ENCODE measurements at regions not wholly inside any gene's neighbourhood (a gene's known extent, or its start where the extent isn't known, plus 50 kb on each side); places are given as distances from the start of the nearest gene placed in this dataset.
"Not testable (repeated sequence)": the region's sequence is repeated elsewhere in the genome, so short reads cannot be mapped to it uniquely, and the experiment has no call there.

DNA sequence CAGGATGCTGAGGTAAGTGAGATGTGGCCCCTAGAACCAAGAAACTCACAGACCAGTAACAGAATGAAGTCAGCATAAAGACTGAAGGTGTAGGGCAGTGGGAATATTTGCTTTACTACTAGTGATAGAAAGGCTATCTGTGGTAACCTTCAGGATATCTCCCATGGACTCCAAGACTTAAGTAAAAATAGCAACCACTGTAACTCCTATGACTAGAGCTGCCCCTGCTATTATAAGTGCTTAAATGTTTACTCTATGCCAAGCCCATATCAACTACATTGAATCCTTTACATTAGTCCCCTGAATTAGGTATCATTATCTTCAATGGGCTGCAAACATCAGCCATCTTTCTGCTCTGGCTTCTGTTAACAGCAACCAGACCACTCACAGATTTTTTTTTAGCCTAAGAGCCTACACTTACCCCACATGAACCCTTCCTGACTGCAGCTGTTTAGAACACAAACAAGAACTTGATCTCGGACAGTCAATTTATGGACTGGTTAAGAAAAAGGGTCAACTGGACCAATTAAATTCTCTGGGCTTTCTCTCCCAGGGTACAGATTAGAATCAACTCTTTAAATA, 335.1 kb upstream of the API5 start:
- WGBS (ENCODE audit: extremely low coverage, insufficient coverage, low lambda C conversion rate), result no CpG with 5 or more reads among the region's 1 CpG
- no peak overlapping the region for H4K5ac ChIP-seq (ENCODE audit: low read length)
- H3K4me3 ChIP-seq (ENCODE audit: low read length), result no peak overlapping the region
- H2BK15ac ChIP-seq (replicated peaks; ENCODE audit: low read depth), result peak overlapping the region; percentile 20
- H3K56ac ChIP-seq (ENCODE audit: low read length), result no peak overlapping the region
- H4K8ac ChIP-seq (ENCODE audit: low read depth, low read length), result no peak overlapping the region
- no peak for DNase-seq
- H2BK5ac ChIP-seq (ENCODE audit: low read length), result no peak overlapping the region
- no peaks in the 10 kb centered on the region for H3K36me3 ChIP-seq (ENCODE audit: control insufficient read depth, insufficient read depth, low read length)
- H3K79me1 ChIP-seq (ENCODE audit: low read length), result no peaks in the 10 kb centered on the region
- no peak overlapping the region for H3K23ac ChIP-seq (ENCODE audit: low read length)
- H3K18ac ChIP-seq (ENCODE audit: low read length), result no peak overlapping the region
- H3K4ac ChIP-seq (ENCODE audit: low read depth, low read length), result no peak overlapping the region
- H3K27ac ChIP-seq (ENCODE audit: low read depth, low read length), result no peak overlapping the region
- H3K9ac ChIP-seq (ENCODE audit: low read length), result no peak overlapping the region
- H2BK120ac ChIP-seq (ENCODE audit: low read depth, low read length), result no peak overlapping the region
- H3K4me1 ChIP-seq (ENCODE audit: control insufficient read depth, low read depth, low read length), result no peaks in the 10 kb centered on the region
- no peak overlapping the region for H3K4me2 ChIP-seq (ENCODE audit: low read length)
- no peaks in the 10 kb centered on the region for H3K79me2 ChIP-seq (ENCODE audit: control insufficient read depth, insufficient read depth, low read length)
- H2AK5ac ChIP-seq (ENCODE audit: low read length), result no peak overlapping the region
- no peaks in the 10 kb centered on the region for H3K27me3 ChIP-seq (ENCODE audit: insufficient read depth, low read length, poor library complexity)

DNA sequence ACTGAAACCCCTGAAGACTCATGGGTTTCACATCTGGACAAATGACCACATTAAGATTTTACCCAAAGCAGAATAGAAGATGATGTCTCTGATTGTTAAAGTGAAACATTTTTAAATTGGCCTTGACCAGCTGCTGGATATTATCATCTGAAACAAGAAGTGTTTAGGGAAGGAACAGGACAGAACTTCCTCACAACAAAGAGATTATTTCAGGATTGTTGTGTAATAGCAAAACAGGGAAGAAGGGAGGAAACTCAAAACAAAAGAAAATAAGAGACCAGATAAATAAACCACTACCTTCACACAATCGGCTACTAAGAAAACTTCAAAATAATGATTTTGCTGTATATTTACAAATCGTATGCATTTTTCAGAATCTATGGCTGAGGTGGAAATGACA, 319.2 kb upstream of the API5 start:
- H2BK5ac ChIP-seq (ENCODE audit: low read length), result no peak overlapping the region
- no peak overlapping the region for H3K18ac ChIP-seq (ENCODE audit: low read length)
- H3K4me3 ChIP-seq (ENCODE audit: low read length), result no peak overlapping the region
- no CpG with 5 or more reads among the region's 2 CpGs for WGBS (ENCODE audit: extremely low coverage, insufficient coverage, low lambda C conversion rate)
- H2BK15ac ChIP-seq (replicated peaks; ENCODE audit: low read depth), result no peak overlapping the region
- H3K27me3 ChIP-seq (ENCODE audit: insufficient read depth, low read length, poor library complexity), result no peaks in the 10 kb centered on the region
- H4K5ac ChIP-seq (ENCODE audit: low read length), result no peak overlapping the region
- H3K27ac ChIP-seq (ENCODE audit: low read depth, low read length), result no peak overlapping the region
- no peaks in the 10 kb centered on the region for H3K79me2 ChIP-seq (ENCODE audit: control insufficient read depth, insufficient read depth, low read length)
- H4K8ac ChIP-seq (ENCODE audit: low read depth, low read length), result no peak overlapping the region
- no peaks in the 10 kb centered on the region for H3K4me1 ChIP-seq (ENCODE audit: control insufficient read depth, low read depth, low read length)
- H3K4ac ChIP-seq (ENCODE audit: low read depth, low read length), result no peak overlapping the region
- H2BK120ac ChIP-seq (ENCODE audit: low read depth, low read length), result no peak overlapping the region
- H3K79me1 ChIP-seq (ENCODE audit: low read length), result no peaks in the 10 kb centered on the region
- H3K4me2 ChIP-seq (ENCODE audit: low read length), result no peak overlapping the region
- no peak overlapping the region for H3K23ac ChIP-seq (ENCODE audit: low read length)
- no peak overlapping the region for H2AK5ac ChIP-seq (ENCODE audit: low read length)
- no peak overlapping the region for H3K56ac ChIP-seq (ENCODE audit: low read length)
- no peak for DNase-seq
- H3K36me3 ChIP-seq (ENCODE audit: control insufficient read depth, insufficient read depth, low read length), result no peaks in the 10 kb centered on the region
- no peak overlapping the region for H3K9ac ChIP-seq (ENCODE audit: low read length)

DNA sequence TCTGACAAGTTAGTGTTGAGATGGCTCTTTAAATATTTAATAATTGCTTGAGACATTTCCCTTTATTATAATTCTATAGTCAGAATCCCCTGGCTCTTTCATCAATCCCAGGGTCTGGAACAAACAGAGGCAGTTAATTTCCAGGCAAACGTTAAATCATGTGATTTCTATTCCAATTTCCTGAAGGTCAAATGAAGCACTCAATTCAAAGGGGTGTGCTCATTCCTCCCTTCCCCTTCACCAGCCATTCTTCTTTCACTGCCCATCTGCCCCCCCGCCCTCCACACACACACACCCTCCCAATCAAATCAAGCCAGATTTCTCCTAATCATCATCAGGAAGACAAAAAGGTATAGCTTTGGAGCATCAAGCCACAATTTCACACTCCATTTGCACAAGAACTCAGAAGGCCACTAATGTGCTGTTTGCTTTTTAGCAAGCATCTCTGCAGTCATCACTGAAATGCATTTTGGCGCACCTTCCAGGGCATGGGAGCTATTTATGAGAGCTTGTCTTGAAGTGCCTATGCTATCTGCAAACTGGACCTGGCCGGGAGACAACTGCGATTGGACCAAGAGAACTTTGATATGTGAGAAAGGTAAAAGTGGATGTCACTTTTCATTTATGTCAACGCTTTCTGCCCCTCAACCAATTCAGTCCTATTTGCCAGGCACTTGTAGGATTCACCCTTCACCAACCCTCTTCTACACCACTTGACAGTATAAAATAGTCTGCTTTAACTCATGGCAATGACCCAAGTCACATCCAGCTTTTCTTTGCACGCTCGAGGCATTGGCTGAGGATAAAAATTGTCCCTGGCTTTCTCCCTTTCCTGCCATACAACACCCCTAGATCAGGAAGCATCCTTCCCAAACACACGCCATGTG, 315.1 kb upstream of the API5 start:
- DNase-seq, result no peak
- whole genome bisulfite sequencing (ENCODE audit: extremely low coverage, insufficient coverage, low lambda C conversion rate), result no CpG with 5 or more reads among the region's 9 CpGs
- Histone ChIP-seq H3K9ac (ENCODE audit: low read length) (no peak overlapping the region), H3K4me3 (ENCODE audit: low read length) (no peak overlapping the region), H3K56ac (ENCODE audit: low read length) (no peak overlapping the region), H3K79me1 (ENCODE audit: low read length) (no peaks in the 10 kb centered on the region), H2BK120ac (ENCODE audit: low read depth, low read length) (no peak overlapping the region), H3K27me3 (ENCODE audit: insufficient read depth, low read length, poor library complexity) (no peaks in the 10 kb centered on the region), H4K8ac (ENCODE audit: low read depth, low read length) (no peak overlapping the region), H4K5ac (ENCODE audit: low read length) (no peak overlapping the region), H3K79me2 (ENCODE audit: control insufficient read depth, insufficient read depth, low read length) (no peaks in the 10 kb centered on the region), H3K4ac (ENCODE audit: low read depth, low read length) (no peak overlapping the region), H3K4me2 (ENCODE audit: low read length) (no peak overlapping the region), H2BK15ac (replicated peaks; ENCODE audit: low read depth) (no peak overlapping the region), H3K36me3 (ENCODE audit: control insufficient read depth, insufficient read depth, low read length) (no peaks in the 10 kb centered on the region), H3K18ac (ENCODE audit: low read length) (no peak overlapping the region), H2BK5ac (ENCODE audit: low read length) (no peak overlapping the region), H3K23ac (ENCODE audit: low read length) (no peak overlapping the region), H3K4me1 (ENCODE audit: control insufficient read depth, low read depth, low read length) (no peaks in the 10 kb centered on the region), H3K27ac (ENCODE audit: low read depth, low read length) (no peak overlapping the region), H2AK5ac (ENCODE audit: low read length) (no peak overlapping the region)

DNA sequence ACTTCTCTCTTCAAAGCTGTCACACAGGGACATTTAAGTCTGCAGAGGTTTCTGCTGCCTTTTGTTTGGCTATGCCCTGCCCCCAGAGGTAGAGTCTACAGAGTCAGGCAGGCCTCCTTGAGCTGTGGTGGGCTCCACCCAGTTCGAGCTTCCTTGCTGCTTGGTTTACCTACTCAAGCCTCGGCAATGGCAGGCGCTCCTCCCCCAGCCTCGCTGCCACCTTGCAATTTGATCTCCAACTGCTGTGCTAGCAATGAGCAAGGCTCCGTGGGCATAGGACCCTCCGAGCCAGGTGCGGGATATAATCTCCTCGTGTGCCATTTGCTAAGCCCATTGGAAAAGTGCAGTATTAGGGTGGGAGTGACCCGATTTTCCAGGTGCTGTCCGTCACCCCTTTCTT, 306.9 kb upstream of the API5 start:
- not testable (repeated sequence) for H3K4ac ChIP-seq (ENCODE audit: low read depth, low read length); H2AK5ac ChIP-seq (ENCODE audit: low read length); H3K9ac ChIP-seq (ENCODE audit: low read length); H2BK120ac ChIP-seq (ENCODE audit: low read depth, low read length); H3K79me1 ChIP-seq (ENCODE audit: low read length); H3K4me3 ChIP-seq (ENCODE audit: low read length); H2BK15ac ChIP-seq (replicated peaks; ENCODE audit: low read depth); H4K5ac ChIP-seq (ENCODE audit: low read length); DNase-seq; H3K36me3 ChIP-seq (ENCODE audit: control insufficient read depth, insufficient read depth, low read length); H3K79me2 ChIP-seq (ENCODE audit: control insufficient read depth, insufficient read depth, low read length); H3K27me3 ChIP-seq (ENCODE audit: insufficient read depth, low read length, poor library complexity); H3K23ac ChIP-seq (ENCODE audit: low read length); H3K27ac ChIP-seq (ENCODE audit: low read depth, low read length); H3K18ac ChIP-seq (ENCODE audit: low read length); H2BK5ac ChIP-seq (ENCODE audit: low read length); H3K56ac ChIP-seq (ENCODE audit: low read length); H3K4me1 ChIP-seq (ENCODE audit: control insufficient read depth, low read depth, low read length); H4K8ac ChIP-seq (ENCODE audit: low read depth, low read length); H3K4me2 ChIP-seq (ENCODE audit: low read length)
- no CpG with 5 or more reads among the region's 10 CpGs for WGBS (ENCODE audit: extremely low coverage, insufficient coverage, low lambda C conversion rate)

DNA sequence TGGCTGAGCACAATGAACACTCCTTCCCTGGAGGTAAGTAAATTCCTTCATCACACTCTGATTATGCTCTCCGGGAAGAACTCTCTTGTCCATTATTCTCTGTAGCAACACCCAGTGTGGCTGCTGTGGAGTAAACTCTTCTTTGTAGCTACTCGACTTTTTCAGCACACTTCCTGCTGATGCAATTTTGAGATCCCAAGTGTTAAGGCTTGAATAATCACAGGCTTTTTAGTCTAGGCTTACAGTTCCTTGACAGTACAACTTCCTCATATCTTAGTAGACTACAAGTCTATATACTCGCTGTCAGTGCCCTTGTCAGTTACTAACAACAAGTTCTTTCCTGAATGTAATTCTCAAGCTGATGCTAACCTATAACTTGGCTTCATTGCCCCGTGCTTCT, 301.8 kb upstream of the API5 start:
- Histone ChIP-seq H4K5ac (ENCODE audit: low read length) (no peak overlapping the region), H2BK5ac (ENCODE audit: low read length) (no peak overlapping the region), H3K23ac (ENCODE audit: low read length) (no peak overlapping the region), H3K9ac (ENCODE audit: low read length) (no peak overlapping the region), H3K4me3 (ENCODE audit: low read length) (no peak overlapping the region), H3K79me1 (ENCODE audit: low read length) (no peaks in the 10 kb centered on the region), H3K27me3 (ENCODE audit: insufficient read depth, low read length, poor library complexity) (no peaks in the 10 kb centered on the region), H2BK120ac (ENCODE audit: low read depth, low read length) (no peak overlapping the region), H2BK15ac (replicated peaks; ENCODE audit: low read depth) (no peak overlapping the region), H3K4me1 (ENCODE audit: control insufficient read depth, low read depth, low read length) (no peaks in the 10 kb centered on the region), H2AK5ac (ENCODE audit: low read length) (no peak overlapping the region), H4K8ac (ENCODE audit: low read depth, low read length) (no peak overlapping the region), H3K56ac (ENCODE audit: low read length) (no peak overlapping the region), H3K18ac (ENCODE audit: low read length) (no peak overlapping the region), H3K79me2 (ENCODE audit: control insufficient read depth, insufficient read depth, low read length) (no peaks in the 10 kb centered on the region), H3K4me2 (ENCODE audit: low read length) (no peak overlapping the region), H3K27ac (ENCODE audit: low read depth, low read length) (no peak overlapping the region), H3K4ac (ENCODE audit: low read depth, low read length) (no peak overlapping the region), H3K36me3 (ENCODE audit: control insufficient read depth, insufficient read depth, low read length) (no peaks in the 10 kb centered on the region)
- peak; percentile 31 for DNase-seq
- WGBS (ENCODE audit: extremely low coverage, insufficient coverage, low lambda C conversion rate), result no CpG with 5 or more reads among the region's 4 CpGs
